Peyer's patch (tissue), 4 donors: ENCODE measurements at regions not wholly inside any gene's neighbourhood (a gene's known extent, or its start where the extent isn't known, plus 50 kb on each side); places are given as distances from the start of the nearest gene placed in this dataset.

Experiments
- CTCF ChIP-seq, 6 experiments: fragments of 450-650 bp in 4 of 6; fragments of 200-600 bp in 2 of 6; sonication (generic) in 1 of 6; IDR thresholded peaks; one replicate each; pipeline ENCODE4 v1.5.1; 2017 to 2019; ENCODE audit warnings: antibody characterized with exemption in 6 of 6, mild to moderate bottlenecking in 3 of 6, moderate library complexity in 1 of 6
- POLR2A ChIP-seq, 2 donors: fragments of 450-650 bp; IDR thresholded peaks; one replicate each; pipeline ENCODE4 v1.5.1; 2017; ENCODE audit warnings: antibody characterized with exemption in 2 of 2, mild to moderate bottlenecking in 2 of 2, moderate library complexity in 2 of 2

- no peak for TF ChIP-seq CTCF (IDR thresholded peaks at IDR 0.05)
- no peak for TF ChIP-seq POLR2A (IDR thresholded peaks at IDR 0.05)
Measured at GRCh38 chr2:163397451-163397850, 338.4 kb downstream of the FIGN start.
